ENCODE measurements at regions not wholly inside any gene's neighbourhood (a gene's known extent, or its start where the extent isn't known, plus 50 kb on each side); places are given as distances from the start of the nearest gene placed in this dataset.
"Not testable (repeated sequence)": the region's sequence is repeated elsewhere in the genome, so short reads cannot be mapped to it uniquely, and the experiment has no call there.

DNA sequence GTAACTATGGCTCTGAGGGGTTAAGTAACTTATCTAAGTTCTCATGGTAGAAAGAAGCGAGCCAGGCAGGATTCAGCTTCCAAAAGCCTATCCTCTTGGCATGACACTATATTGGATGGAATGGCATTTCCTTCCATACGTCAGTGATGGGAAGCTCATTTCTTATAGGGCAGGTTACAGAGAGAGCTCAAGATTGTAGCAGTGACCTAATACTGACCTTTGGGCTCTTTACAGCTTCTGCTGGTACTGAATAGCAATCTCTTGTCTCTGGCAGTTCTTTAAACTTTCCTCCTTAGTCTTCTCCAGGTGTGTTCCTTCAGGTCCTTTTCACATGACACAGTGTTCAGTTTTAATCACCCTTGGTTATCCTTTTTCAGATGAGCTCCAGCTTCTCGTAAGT, 133.0 kb downstream of the HRH4 start:
- Mint-ChIP-seq H3K27ac (no peak overlapping the region), H3K9me3 (no peaks in the 10 kb centered on the region), H3K36me3 (no peaks in the 10 kb centered on the region), H3K4me3 (no peak overlapping the region), H3K4me1 (no peaks in the 10 kb centered on the region)
- ATAC-seq: no peak
- DNase-seq (ENCODE audit: low spot score in 2 of 2): no peak

DNA sequence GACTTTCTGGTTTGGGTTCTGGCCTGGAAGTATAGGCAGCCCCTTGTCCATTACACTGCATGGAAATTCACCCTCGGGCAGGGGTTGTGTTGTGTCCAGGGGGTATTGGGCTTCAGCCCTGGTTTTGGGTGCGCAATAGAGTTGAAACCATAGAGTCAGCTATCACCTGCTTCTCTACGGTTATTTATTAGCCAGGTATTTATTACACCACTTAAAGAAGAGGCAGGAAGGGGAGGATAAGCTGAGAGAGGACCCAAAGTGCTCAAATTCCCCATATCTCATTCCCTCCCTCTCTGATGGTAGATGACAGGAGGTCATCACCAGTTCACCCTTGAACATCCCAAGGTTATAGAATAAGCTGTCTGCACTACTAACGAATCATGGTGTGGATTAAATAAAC, 133.4 kb downstream of the HRH4 start:
- H3K4me3 Mint-ChIP-seq: no peak overlapping the region
- H3K9me3 Mint-ChIP-seq: no peaks in the 10 kb centered on the region
- DNase-seq (ENCODE audit: low spot score in 2 of 2): no peak
- no peak overlapping the region for H3K27ac Mint-ChIP-seq
- ATAC-seq: no peak
- no peaks in the 10 kb centered on the region for H3K4me1 Mint-ChIP-seq
- H3K36me3 Mint-ChIP-seq: no peaks in the 10 kb centered on the region

DNA sequence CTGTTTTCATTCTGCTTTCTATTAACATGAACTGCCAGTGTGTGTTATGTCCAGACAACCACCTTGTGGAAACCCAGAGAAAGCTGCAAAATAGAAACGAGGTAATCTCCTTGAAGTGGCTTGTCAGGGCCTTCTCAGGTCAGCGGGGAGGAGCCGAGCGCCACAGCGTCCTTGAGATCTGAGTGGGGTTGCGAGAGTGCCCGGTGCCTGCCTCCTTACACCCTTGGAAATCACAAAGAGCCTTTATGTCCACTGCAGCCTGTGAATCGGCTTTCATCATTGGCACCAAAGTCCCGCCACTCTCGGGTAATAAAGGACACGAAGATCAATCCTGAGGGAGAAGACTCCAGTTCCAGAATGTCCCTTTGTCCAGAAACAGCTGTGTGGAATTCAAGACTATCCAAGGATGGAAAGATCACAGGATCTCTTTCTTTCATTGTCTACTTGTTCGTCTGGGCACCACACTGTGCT, 135.2 kb downstream of the HRH4 start:
- DNase-seq (ENCODE audit: low spot score in 2 of 2): no peak
- Mint-ChIP-seq H3K27ac (no peak overlapping the region), H3K9me3 (no peaks in the 10 kb centered on the region), H3K4me1 (no peaks in the 10 kb centered on the region), H3K4me3 (no peak overlapping the region), H3K36me3 (no peaks in the 10 kb centered on the region)
- ATAC-seq: no peak

DNA sequence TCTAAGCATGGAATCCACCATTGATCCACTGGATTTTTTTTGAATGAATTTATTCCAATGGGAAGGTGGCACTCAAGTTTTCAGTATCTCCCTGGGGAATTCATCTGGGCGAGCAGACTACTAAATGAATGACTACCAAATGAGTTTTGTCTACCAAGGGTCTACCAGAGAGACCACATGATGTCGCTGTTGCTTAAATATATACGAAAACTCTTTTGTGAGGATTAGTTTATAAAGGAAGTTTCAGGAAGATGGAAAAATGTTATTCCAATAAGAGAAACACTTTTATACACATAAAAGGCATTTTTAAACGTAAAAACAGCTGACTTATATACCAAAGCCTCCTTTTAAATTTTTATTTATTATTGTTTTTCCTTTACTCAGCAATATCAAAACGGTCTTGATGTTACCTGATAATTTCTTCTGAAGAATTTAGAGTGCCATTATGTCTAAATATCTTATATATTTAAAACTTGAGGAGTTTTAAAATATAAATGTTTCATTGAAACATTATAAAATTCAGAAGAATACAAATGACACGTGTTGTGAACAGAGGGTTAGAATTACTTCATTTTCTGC, 139.7 kb downstream of the HRH4 start:
- no peak for ATAC-seq
- no peak for DNase-seq (ENCODE audit: low spot score in 2 of 2)

DNA sequence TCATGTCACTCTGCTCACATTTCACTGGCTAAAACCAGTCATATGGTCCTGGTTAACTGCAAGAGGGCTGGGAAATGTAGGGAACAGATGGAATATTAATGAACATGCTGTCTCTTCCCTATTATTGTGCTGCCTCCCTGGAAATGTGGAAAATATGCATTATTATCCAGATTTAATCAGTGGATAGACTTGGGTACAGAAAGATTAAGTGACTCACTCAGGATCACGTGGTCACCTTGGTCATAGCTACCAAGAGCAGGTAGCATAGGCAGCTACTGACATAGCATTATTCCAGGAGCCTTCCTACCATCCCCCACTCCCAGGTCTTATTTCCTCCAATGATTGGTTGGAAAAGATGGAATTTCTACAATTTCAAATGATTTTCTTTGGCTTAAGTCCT, 141.1 kb downstream of the HRH4 start:
- Mint-ChIP-seq H3K4me3 (no peak overlapping the region), H3K27ac (no peak overlapping the region), H3K4me1 (no peaks in the 10 kb centered on the region), H3K9me3 (no peaks in the 10 kb centered on the region), H3K36me3 (no peaks in the 10 kb centered on the region)
- ATAC-seq: no peak
- no peak for DNase-seq (ENCODE audit: low spot score in 2 of 2)

More for the DNA sequence above, 139.7 kb downstream of the HRH4 start:
- Mint-ChIP-seq H3K4me1 (no peaks in the 10 kb centered on the region), H3K36me3 (no peaks in the 10 kb centered on the region), H3K4me3 (no peak overlapping the region), H3K9me3 (no peaks in the 10 kb centered on the region), H3K27ac (no peak overlapping the region)

DNA sequence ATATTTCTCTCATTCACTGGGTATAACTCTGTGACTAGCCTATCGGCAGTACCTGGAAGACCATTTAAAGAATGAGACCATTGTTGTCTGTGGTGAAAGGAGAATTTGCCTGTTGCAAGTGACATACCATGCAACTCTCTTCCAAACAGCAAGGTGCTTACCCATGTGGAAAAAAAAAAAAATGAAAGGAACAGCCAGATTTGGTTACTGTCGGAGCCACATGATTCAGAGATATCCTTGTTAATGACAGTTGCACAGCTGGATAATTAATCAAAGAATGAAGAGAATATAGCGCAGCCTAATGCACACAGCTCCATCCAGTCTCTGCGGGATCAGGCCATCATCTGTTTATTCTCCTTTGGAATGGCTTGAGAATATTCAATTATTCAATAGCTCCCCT, 141.8 kb downstream of the HRH4 start:
- DNase-seq (ENCODE audit: low spot score in 2 of 2): no peak
- no peaks in the 10 kb centered on the region for H3K9me3 Mint-ChIP-seq
- ATAC-seq: no peak
- H3K4me3 Mint-ChIP-seq: no peak overlapping the region
- H3K36me3 Mint-ChIP-seq: no peaks in the 10 kb centered on the region
- H3K4me1 Mint-ChIP-seq: no peaks in the 10 kb centered on the region
- no peak overlapping the region for H3K27ac Mint-ChIP-seq

DNA sequence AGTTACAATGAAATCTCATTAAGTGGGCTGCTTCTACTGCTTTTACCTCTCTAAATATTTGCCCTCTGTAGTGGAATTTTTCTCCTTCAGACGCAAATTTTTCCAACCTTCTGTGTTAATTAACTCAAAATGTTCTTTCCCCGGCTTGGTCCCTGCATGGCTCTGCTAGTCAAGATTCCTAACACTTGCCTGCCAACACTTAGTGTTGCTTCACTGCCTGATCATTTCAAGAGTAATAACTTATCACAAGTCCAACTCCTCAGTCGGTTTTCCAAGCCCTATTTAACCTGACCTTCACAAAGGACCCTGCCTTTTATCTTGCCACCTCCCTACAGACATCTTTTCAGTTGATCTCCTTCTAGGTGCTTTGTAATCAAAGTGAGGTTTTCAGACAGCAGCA, 142.7 kb downstream of the HRH4 start:
- Mint-ChIP-seq H3K27ac (no peak overlapping the region), H3K9me3 (no peaks in the 10 kb centered on the region)

DNA sequence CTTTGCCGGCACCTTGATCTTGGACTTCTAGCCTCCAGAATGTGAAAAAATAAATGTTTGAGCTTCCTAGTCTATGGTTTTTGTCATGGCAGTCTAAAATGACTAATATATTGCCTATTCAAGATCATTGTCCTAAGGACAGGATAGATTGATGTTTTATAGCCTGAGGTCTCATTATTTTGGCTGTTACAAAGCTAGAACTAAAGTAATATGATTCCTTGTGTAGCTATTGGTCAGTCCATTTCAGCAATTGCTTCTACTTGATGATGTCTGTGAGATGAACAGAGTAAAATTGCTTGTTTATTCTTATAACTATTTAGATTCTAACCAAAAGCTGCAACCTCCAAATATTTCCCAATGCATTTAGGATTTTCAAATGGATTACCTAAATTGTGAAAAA, 145.0 kb downstream of the HRH4 start:
- DNase-seq (ENCODE audit: low spot score in 2 of 2) (no peak), ATAC-seq (no peak)
- Mint-ChIP-seq H3K27ac (no peak overlapping the region), H3K4me1 (no peaks in the 10 kb centered on the region), H3K36me3 (no peaks in the 10 kb centered on the region), H3K4me3 (no peak overlapping the region), H3K9me3 (no peaks in the 10 kb centered on the region)

More for the DNA sequence above, 142.7 kb downstream of the HRH4 start:
- Mint-ChIP-seq H3K36me3 (no peaks in the 10 kb centered on the region), H3K4me1 (no peaks in the 10 kb centered on the region), H3K4me3 (no peak overlapping the region)
- DNase-seq (ENCODE audit: low spot score in 2 of 2) (no peak), ATAC-seq (no peak)

DNA sequence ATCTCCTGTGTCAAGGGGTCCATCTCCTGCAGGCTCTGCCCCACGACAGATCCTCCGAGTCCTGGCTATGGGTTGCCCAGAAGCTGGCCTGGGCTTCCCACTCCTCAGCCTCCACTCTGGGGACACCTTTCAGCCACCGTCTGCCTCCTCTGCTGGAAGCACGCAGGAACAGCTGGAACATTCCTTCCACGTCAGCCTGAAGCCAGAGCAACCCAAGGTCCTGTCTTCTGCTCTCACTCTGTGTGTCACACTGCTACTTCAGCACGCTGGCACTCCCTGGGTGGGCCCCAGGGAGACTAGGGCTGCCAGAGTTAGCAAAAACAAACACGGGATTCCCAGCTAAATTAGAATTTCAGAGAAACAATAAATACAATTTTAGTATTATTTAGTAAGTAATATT, 148.8 kb downstream of the HRH4 start:
- no peak for ATAC-seq

DNA sequence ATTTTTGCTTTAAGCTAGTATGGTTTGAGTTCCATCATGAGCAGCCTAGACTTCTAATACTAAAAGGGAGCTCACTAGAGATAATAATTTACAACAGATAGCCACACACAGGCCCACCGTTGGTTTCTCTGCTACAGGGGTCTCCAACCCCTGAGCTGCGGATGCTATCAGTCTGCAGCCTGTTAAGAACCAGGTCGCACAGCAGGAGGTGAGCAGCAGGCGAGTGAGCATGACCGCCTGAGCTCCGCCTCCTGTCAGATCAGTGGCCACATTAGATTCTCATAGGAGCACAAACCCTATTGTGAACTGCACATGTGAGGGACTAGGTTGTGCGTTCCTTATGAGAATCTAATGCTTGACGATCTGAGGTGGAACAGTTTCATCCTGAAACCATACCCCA, 150.6 kb downstream of the HRH4 start:
- DNase-seq (ENCODE audit: low spot score in 2 of 2) (no peak), ATAC-seq (no peak)
- H3K27ac Mint-ChIP-seq: no peak overlapping the region
- H3K36me3 Mint-ChIP-seq: no peaks in the 10 kb centered on the region
- H3K4me3 Mint-ChIP-seq: no peak overlapping the region
- no peaks in the 10 kb centered on the region for H3K4me1 Mint-ChIP-seq
- no peaks in the 10 kb centered on the region for H3K9me3 Mint-ChIP-seq

More for the DNA sequence above, 148.8 kb downstream of the HRH4 start:
- Mint-ChIP-seq H3K4me1 (no peaks in the 10 kb centered on the region), H3K27ac (no peak overlapping the region), H3K9me3 (no peaks in the 10 kb centered on the region), H3K36me3 (no peaks in the 10 kb centered on the region), H3K4me3 (no peak overlapping the region)
- no peak for DNase-seq (ENCODE audit: low spot score in 2 of 2)

DNA sequence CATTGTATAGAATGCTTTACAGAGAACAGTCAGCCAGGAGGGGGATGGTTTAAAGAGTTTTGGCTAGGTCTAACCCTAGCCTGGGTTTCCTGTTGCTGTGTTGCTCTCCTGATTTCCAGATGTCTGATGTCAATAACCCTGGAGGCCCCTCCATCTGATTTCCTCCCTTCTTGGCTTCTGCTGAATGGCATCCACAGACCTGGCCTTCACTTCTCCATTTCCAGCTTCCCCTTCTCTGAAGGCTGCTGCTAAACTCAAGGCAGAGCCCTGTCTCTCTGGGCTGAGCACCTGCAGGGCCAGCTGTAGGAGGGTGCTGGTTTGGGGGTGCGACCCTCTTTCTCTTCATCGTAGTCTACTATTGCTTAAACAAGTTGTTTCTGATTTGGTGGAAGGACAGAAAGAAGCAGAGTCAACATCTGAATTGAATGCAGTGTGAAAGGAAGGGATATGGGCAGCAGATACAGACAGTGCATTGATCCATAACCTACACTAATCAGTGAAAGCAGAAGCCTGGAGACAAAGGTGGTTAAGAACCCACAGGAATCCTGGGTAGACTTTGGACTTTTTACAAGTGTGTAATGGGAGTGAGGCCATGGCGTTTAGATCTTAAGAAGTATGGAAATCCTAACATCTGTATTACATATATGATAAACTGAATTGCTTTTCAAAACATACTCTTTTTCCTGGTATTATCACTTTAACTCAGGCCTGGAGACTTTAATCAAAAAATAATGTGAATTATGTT, 153.6 kb downstream of the HRH4 start:
- no peaks in the 10 kb centered on the region for H3K9me3 Mint-ChIP-seq
- no peak for ATAC-seq
- H3K27ac Mint-ChIP-seq: no peak overlapping the region
- no peak overlapping the region for H3K4me3 Mint-ChIP-seq
- no peak for DNase-seq (ENCODE audit: low spot score in 2 of 2)
- H3K36me3 Mint-ChIP-seq: no peaks in the 10 kb centered on the region
- no peaks in the 10 kb centered on the region for H3K4me1 Mint-ChIP-seq

DNA sequence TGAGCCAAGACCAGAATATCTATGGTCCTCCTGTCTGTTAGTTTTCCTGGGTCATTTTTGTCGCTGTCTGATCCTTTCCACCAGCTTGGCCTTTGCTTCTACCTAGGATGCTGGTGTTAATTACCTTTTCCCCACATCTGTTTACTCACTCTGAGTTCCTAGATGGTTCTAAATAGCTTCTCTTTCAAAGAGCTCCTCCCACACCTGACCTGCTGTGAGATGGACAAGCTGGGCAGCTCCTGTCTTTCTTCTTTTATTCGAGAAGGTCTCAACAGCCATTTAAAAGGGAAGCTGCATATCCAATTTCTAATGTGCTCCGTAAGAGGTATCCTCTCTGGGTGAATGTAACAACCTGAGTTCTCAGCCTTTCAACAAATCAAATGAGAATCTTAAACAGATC, 156.2 kb downstream of the HRH4 start:
- DNase-seq (ENCODE audit: low spot score in 2 of 2): no peak

DNA sequence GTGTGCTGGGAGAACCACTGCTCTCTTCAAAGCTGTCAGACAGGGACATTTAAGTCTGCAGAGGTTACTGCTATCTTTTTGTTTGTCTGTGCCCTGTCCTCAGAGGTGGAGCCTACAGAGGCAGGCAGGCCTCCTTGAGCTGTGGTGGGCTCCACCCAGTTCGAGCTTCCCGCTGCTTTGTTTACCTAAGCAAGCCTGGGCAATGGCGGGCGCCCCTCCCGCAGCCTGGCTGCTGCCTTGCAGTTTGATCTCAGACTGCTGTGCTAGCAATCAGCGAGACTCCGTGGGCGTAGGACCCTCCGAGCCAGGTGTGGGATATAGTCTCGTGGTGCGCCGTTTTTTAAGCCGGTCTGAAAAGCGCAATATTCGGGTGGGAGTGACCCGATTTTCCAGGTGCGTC, 164.0 kb downstream of the HRH4 start:
- H3K27ac Mint-ChIP-seq; ATAC-seq; DNase-seq (ENCODE audit: low spot score in 2 of 2); H3K4me1 Mint-ChIP-seq; H3K9me3 Mint-ChIP-seq; H3K36me3 Mint-ChIP-seq; H3K4me3 Mint-ChIP-seq: not testable (repeated sequence)

More for the DNA sequence above, 156.2 kb downstream of the HRH4 start:
- no peak overlapping the region for H3K27ac Mint-ChIP-seq
- H3K9me3 Mint-ChIP-seq: no peaks in the 10 kb centered on the region
- no peaks in the 10 kb centered on the region for H3K4me1 Mint-ChIP-seq
- ATAC-seq: no peak
- H3K4me3 Mint-ChIP-seq: no peak overlapping the region
- H3K36me3 Mint-ChIP-seq: no peaks in the 10 kb centered on the region

DNA sequence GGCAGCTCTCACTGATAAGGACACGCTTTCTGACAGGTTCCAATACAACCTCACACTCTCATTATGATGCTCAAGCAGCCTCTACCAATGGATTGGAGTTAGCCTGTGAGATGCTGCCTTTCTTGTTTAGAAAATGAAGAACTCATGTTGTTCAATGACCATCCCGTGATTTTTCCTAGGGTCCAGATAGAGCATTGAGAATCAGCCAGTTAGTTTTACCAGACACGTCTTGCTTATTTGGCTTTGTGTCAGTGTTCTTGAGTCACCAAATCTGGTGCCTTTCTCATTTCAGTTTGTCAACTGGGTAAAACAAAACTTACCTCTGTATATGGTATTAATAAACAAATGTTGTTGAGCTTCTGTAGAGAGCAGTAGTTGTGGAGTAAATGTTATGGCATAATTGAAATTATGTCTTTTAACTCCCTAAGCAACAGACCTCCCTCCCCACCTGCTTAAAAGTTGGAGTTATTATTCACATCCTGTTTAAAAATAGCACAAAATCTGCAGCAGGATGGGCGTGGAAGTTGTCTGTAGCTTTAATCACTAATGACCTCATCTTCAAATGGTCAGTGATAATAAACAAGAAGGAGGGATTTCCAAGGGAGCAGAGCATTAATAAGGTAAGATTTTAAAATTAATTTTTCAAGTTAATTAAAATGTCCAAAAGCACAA, 167.3 kb downstream of the HRH4 start:
- DNase-seq (ENCODE audit: low spot score in 2 of 2): no peak
- H3K4me3 Mint-ChIP-seq: no peak overlapping the region

DNA sequence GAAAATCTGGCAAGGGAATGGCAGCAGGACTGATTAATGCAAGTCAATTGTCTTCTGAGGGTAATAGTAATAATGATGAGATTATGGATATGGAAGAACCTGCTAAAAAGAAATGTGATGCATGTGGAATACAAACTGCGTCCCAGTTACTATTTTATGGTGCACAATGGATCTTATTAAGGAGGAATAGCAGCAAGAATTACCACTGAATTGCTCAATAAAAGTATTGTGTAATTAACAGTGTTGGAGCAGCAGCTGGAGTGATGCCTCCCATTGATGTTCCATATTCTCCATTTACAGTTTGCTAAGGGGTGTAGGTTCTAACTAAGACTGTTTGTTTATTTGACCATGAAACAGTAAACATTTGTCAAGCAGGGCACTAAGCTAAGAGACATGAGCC, 167.9 kb downstream of the HRH4 start:
- no peaks in the 10 kb centered on the region for H3K36me3 Mint-ChIP-seq

More for the DNA sequence above, 167.3 kb downstream of the HRH4 start:
- Mint-ChIP-seq H3K9me3 (no peaks in the 10 kb centered on the region), H3K27ac (no peak overlapping the region), H3K36me3 (no peaks in the 10 kb centered on the region), H3K4me1 (no peaks in the 10 kb centered on the region)
- no peak for ATAC-seq

DNA sequence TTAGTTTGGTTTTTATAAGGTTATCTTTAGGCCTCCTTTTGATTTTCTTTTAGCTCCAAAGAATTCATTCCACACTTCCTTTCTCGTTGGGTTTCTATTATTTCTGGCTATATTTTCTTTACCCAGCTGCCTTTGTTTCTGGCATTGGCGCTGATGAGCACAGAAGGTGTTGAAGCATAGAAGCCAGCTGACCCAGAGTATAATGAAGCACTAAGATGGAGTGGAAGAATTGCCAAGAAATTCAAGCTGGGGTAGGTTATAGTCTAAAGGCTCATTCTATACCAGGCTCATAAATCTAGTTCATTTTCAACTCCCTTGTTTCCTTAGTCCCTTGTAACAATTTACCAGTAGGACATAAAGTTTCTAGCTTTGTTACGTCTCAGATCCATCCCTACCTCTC, 169.5 kb downstream of the HRH4 start:
- Mint-ChIP-seq H3K9me3 (no peaks in the 10 kb centered on the region), H3K36me3 (no peaks in the 10 kb centered on the region), H3K4me1 (no peaks in the 10 kb centered on the region), H3K27ac (no peak overlapping the region), H3K4me3 (no peak overlapping the region)
- DNase-seq (ENCODE audit: low spot score in 2 of 2): no peak
- ATAC-seq: no peak

More for the DNA sequence above, 167.9 kb downstream of the HRH4 start:
- H3K4me1 Mint-ChIP-seq: no peaks in the 10 kb centered on the region
- DNase-seq (ENCODE audit: low spot score in 2 of 2) (no peak), ATAC-seq (no peak)
- no peak overlapping the region for H3K27ac Mint-ChIP-seq
- H3K9me3 Mint-ChIP-seq: no peaks in the 10 kb centered on the region
- no peak overlapping the region for H3K4me3 Mint-ChIP-seq

Measured in stimulated activated effector memory CD8-positive, alpha-beta T cell treated with anti-CD3 and anti-CD28 coated beads, Interleukin-12 subunit alpha, Interleukin-12 subunit beta, amount 100 ng/mL, for 72 hours (primary cell).